GM21576 (cell line): ENCODE measurements at regions not wholly inside any gene's neighbourhood (a gene's known extent, or its start where the extent isn't known, plus 50 kb on each side); places are given as distances from the start of the nearest gene placed in this dataset.
"Not testable (repeated sequence)": the region's sequence is repeated elsewhere in the genome, so short reads cannot be mapped to it uniquely, and the experiment has no call there.

Source experiments
- ATAC-seq: cut with Tn5 transposase; IDR thresholded peaks from one replicate; pipeline ENCODE4 v1.9.1; 2021; ENCODE audit warnings: mild to moderate bottlenecking, moderate library complexity; ENCODE audit not compliant: unreplicated experiment

DNA sequence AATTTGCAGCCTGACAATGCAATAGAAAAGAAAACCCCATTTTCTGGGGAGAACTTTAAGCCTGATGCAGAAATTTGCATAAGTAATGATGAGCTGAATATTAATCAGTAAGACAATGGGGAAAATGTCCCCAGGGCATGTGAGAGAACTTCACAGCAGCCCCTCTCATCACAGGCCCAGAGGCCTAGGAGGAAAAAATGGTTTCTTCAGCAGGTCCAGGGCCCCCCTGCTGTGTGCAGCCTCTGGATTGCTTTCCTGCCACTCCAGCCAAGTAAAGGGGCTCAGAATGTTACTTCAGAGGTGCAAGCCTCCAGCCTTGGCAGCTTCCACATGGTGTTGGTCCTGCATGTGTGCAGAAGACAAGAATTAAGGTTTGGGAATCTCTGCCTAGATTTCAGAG is 900.3 kb upstream of the ROBO1 start:
- ATAC-seq: no peak

DNA sequence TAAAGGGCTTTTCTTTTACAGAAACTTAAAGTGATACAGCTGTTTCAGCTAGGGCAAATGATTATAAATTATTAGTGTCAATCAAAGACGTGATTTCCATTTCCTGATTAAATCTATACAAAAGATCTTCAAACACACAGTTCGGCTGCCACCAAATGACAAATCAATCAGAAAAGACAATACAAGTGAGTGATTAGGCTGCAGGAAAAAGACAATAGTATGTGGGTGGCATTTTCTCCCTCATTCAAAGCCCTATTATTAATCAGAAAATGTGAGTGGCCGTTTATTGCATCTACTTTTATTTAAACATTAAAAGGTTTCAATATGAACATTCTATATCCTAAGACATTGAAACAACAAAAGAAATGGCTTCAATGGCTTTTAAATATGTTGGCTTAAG is 895.6 kb upstream of the ROBO1 start:
- no peak for ATAC-seq

DNA sequence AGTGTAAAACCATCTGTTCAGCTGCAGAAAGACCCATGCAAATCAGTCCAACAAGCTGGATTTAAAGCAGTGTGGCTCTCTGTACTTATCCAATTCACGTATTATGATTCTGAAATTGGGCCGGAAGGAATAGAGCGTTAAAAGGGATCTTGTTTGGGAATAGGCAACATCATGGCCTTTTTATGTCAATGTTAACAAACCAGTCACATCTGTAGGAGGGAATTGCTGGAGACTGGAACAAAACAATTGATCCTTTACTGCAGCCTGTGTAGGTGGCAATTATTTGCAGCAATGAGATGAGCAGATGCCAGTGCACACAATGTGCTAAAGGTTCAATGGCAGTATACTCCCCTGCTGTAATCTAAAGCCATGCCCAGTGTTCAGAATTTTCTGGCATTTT is 887.4 kb upstream of the ROBO1 start:
- ATAC-seq: no peak

DNA sequence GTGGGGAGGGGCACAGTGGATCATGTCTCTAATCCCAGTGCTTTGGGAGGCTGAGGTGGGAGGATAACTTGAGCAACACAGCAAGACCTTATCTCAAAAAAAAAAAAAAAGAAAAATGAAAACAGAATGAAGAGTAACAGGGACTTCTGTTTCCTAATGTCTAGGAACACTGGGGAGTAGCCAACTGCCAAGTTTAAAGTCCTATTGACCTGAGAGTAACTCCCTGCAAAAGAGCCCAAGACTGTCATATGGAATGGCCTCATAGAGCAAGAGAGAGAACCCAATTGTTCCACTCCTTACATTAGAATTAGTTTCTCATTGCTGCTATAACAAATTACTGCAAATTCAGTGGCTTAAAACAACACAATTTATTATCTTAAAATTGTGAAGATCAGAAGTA is 881.4 kb upstream of the ROBO1 start:
- no peak for ATAC-seq

DNA sequence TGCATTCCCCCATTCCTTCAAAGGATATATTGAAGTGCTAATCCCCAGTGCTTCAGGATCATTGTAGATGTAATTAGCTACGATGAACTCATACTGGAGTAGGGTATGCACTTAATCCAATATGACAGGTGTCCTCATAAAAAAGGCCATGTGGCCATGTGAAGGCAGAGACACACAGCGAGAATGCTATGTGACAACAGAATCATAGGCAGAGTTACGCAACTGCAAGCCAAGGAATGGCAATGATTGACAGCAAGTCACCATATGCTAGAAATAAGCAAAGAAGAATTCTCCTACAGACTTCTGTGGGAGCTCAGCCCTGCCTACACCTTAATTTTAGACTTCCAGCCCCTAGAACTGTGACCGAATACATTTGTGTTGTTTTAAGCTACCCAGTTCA is 875.6 kb upstream of the ROBO1 start:
- ATAC-seq: no peak

DNA sequence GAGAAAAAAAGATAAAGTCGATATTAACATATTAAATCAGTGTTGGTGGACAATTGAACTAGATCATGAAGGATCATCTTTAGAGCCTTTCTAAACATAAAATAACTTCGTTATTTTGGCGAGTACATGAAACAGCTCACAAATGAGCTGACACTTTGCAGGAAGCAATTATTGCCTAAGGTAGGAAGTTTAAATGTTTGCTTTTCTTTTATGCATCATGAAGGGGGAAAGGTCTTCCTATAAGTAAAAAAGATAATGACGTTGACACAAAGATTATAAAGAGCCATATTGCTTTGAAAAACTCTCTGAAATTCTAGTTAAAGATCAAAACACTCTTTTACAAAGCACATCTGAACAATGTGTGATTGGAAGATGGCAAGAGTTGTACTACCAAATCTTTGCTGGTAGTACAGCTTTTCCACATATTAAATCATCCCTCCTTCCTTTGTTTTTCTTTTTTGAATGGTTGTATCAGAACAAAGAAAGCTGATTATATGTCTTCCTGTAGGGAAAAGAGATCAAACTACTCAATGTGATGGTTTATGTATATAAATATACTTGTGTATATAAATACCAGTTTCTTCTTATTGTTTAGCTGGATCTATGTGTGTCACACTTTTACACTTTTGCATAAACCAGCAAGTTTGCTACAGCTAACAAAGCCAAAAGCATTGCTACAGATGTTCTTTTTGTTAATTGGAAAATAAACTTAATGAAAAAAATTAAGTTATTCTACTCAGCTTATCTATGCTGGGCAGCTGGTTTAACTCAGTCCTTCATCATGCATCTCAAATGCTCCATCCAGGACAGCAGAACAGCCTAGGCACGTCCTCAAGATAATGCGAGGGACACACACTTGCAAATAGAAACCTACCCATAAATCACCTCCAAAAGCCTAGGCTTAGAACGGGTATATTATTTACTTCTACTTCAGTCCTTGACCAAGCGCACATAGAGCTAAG is 850.8 kb upstream of the ROBO1 start:
- no peak for ATAC-seq

DNA sequence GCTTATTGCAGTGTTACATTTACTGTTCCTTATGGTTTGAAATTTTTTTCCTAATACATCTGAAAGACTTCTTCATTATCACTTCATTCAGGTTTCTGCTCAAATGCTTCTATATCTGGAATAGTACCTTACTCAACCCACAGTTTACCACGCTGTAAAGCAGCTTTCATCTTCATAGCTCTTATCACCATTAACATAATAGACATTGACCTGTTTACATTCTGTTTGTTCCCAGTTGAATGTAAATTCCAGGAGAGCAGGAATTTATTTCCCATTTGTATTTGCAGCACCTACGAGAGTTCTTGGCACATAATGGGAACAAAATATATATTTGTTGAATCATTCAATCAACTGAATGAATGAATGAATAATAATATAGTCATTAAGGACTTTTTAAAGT is 844.6 kb upstream of the ROBO1 start:
- ATAC-seq: no peak

DNA sequence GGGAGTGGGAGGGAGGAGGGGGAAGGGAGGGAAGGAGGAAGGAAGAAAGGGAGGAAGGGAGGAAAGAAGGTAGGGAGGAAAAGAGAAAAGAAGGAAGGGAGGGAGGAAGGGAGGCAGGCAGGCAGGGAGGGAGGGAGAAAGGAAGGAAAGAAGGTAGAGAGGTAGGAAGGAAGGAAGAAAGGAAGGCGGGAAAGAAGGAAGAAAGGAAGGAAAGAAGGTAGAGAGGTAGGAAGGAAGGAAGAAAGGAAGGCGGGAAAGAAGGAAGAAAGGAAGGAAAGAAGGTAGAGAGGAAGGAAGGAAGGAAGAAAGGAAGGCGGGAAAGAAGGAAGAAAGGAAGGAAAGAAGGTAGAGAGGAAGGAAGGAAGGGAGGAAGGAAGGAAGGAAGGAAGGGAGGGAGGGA is 840.3 kb upstream of the ROBO1 start:
- ATAC-seq: not testable (repeated sequence)

DNA sequence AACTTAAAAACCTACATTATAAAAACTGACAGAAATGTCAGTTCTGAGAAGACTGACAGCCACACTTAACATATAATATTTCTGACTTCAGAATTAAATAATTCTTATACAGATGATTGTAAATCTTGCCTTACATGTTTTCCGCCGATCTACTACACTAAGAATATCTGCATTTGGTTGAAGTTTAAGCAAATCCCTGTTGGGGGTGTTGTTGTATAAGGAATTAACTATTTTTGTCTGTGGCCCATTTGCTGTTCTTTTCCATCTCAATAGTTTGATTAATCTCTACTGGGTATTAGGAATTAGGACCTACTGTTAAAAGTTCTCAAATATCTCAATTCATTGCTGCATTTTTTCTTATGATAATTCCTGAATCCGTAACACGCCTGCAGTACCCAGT is 838.3 kb upstream of the ROBO1 start:
- ATAC-seq: no peak

DNA sequence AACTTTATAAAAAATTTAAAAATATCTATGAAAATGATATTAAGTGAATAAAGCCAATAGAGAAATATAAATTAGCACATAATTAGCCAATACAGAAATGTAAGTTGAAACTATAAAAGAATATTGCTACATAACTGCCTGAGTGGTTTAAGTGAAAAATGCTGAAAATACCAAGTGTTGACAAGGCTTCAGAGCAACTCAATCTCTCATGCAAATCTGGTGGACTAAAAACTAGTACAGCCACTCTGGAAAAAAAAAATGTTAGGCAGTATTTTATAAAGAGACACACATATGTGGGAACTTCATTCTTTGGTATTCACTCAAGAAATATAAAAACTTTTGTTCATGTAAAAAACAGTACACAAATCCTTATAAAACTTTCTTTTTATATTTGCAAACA is 833.7 kb upstream of the ROBO1 start:
- no peak for ATAC-seq

DNA sequence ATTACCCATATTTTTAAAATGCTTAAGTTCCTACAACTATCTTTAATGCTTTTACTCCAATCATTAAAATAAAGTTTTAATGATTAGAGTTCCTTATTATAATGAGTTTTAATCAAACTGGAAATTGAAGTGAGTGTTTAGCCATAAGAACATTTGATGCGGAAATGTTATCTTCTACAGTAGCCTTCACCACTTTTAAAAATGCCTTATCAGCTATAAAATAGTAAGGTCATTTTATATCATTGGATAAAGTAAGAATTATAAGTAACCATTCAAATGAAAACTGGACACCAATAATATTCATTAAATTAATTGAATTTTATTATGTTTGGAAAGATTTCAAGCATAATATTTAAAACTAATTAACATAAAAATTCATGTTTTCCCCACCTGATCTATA is 825.0 kb upstream of the ROBO1 start:
- no peak for ATAC-seq

DNA sequence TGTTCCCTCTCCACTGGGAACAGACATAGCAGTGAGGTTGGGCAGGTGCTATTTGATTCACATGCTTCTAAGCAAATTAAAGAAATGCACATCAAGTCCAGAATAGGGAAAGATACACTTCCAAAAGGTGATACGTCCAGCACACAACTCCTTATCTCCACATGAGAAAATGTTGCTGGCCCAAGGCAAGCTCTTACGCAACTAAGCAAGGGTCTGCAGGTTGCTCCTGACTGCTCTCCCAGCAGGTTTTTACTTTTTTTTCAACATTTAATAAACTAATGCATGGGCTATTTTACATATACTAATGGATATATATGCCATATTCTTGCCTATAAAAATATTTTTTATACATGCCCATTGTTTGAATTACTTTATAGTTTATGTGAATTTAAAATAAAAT is 818.5 kb upstream of the ROBO1 start:
- ATAC-seq: no peak

DNA sequence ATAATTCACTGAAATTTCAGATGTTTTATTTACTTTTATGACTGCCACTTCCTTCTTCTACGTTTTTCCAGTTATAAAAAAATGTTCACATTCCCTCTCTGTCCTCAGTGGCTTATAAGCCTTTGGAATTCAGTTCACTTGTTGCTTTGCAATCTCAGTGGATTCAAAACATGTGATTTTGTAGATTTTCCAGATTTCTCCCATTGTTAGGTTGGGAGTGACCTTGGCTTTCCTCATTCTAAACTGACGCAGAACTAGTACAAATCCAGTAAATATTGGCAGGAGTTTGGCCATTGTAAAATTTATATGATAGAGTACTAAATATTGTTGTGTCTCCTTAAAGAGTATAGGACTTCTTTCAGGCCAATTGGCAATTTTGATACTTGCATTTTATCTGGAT is 812.3 kb upstream of the ROBO1 start:
- ATAC-seq: no peak

DNA sequence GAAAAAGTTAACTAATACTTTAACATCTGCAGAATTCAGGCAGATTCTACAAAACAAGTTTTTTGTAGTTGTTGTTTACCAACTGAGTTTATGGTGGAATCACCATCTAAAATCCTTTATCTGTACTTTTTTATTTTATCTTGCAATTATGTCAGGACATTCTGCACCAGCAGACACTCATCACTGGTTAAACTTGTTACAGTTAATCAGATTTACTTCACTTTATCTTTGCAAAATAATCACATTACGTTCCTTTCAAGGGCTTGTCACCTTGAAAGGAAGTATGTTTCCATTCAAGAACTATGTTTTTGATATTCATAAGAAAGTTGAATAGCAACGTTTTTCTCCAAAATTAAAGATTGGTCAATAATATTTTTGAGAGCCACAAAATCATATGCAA is 796.6 kb upstream of the ROBO1 start:
- no peak for ATAC-seq

DNA sequence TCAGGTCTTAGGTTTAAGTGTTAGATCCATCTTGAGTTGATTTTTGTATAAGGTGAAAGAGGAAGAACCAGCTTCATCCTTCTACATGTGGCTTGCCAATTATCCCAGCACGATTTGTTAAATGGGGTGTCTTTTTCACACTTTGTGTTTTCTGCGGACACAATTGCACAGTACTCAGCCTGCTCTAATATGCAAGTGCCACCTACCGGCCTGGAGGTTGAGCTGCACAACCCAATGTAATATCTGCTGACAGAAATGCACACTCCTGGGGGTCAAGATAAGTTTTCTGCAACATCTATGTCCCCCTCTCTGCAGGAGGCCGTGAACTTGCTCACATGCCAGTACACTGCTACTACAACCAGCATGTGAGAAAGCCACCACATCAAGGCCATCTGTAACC is 791.9 kb upstream of the ROBO1 start:
- no peak for ATAC-seq

DNA sequence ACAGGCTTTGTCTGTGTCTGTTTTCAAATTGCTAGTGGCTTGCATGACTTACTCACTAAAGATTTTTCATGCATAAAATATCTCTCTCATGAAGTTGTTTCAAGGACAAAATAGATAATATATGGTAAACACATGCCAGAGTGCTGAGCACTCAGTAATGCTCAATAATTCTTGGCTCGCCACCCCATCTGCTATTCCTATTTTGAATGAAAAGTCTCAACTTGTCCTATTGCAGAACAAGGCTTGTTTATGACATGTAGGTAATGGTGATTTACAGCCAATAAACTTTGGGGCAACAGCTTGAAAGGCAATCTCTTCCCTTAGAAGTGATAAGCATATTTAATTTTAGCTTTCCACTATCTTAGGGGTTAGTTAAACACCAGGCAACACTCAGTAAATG is 789.0 kb upstream of the ROBO1 start:
- ATAC-seq: no peak

DNA sequence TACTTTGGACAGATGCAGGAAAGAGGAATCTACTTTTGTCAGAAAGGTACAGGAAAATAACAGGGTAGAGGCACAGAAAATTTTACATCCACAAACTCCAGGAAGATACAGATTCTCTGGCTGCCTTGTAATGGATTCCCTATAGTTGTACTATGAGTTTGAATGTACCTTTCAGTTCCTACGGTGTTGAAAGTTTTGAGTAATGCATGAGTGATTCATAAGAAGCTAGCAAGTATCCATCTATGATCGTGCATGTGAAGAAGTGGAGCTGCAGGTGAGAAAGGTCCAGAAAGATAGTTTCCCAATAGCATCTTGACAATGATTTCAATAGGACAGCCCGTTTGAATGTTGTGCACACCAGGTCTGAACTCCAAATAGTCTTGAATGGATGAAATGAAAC is 786.5 kb upstream of the ROBO1 start:
- ATAC-seq: no peak

DNA sequence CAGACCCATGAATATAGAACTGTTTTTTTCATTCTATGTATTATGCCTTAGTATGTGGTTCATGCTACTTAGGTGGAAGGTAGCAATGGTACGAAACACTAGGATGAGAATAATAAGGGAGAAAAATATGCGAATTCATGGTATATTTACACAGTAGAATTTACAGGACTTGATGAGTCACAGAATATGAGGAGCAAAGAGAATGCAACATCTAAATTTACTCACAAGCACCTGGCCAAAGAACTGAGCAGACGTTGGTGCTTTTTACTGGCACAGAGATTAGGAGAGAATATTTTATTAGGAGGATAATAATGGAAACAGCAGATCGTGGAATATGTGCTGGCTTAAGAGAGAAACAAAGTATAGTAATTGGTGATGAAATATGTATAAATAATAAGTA is 785.4 kb upstream of the ROBO1 start:
- ATAC-seq: no peak

DNA sequence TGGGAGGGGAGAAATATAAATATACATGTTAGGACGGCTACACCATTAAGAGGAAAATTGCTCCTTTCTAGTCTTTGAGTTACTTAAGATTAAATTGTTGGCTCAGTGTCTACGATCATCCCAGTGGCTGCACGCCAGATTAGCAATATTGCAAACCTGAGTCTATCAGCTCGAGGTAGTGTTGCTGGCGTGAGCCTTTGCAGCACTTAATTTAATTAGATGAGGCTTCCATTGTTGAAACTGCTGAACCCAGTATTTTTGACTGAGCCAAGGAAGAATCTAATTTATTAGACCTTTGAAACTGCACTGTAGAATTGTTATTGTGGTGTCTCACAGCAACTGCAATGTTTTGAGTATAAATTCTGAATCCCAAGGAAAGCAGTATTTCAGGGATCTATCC is 782.4 kb upstream of the ROBO1 start:
- no peak for ATAC-seq

DNA sequence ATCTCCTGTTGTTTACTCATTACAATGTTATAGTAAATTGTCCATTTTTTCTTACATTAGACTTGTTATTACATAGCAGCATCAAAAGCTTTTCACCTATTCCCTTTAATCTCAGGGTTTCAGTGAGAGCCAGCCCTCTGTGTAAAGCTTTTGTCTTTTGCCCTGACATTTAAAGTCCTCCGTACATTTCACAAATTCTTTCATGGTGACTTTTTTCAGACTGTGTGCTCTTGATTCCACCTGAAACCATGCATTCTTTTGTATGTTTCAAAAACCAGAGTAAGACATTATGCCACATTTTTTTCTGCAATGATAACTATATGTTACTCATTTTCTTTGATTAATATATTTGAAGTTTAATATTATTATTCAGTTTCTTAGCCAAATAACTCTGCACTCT is 781.4 kb upstream of the ROBO1 start:
- no peak for ATAC-seq

DNA sequence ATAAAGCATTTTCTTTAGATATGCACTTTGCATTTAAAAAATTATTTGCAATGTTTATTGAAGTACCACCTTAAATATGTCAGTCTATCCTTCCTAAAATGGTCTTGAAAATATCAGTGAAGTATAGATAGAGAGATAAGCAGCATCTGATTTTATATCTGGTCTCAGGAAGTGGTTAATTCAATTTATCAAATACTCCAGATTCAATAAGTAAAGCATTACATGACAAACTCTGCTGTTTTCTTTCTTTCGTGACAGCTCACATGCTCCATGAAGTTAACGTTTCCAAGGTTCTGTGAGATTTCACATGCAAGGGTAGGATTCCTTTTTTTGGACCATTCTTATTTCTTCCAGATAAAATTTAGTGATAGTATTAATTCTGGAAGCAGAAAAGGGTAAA is 775.4 kb upstream of the ROBO1 start:
- no peak for ATAC-seq

DNA sequence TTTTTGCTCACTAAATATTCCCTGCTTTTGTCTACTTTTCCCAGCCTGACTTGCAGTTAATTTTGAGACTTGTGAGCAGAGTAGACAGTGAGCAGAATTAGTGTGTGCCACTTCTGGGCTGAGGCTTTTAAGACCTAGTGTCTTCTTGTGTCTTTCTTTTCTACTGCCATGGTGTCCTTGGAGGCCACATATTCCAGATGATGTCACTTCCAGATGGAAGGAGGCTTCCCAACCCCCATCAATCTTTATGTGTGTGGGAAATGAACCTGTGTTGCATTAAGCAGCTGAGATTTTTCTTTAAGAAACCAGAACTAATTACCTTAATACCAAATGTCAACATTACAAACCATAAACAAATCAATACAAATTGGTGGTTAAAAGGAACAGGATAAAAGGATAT is 774.7 kb upstream of the ROBO1 start:
- no peak for ATAC-seq

DNA sequence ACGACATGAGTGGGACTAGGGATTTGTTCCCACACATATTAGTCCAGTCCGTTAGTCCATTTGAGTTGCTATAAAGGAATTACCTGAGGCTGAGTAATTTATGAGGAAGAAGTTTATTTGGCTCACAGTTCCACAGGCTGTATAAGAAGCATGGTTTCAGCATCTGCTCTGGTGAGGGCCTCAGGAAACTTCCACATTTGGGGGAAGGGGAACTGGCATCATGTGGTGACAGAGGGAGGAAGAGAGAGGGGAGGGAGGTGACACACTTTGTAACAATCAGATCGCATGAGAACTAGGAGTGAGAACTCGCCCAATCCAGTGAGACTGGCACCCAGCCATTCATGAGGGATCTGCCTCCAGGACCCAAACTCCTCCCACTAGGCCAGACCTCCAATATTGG is 769.9 kb upstream of the ROBO1 start:
- ATAC-seq: no peak
